SK-N-SH treated with all-trans-retinoic acid at 6 μM for 48 hours (cell line): ENCODE measurements at regions not wholly inside any gene's neighbourhood (a gene's known extent, or its start where the extent isn't known, plus 50 kb on each side); places are given as distances from the start of the nearest gene placed in this dataset.

ENCODE experiments used
- ATAC-seq: fragments of 200-7000 bp; cut with Tn5 transposase; 3 replicates; pipeline ENCODE4 v1.9.1; 2020; ENCODE audit warnings: mild to moderate bottlenecking, moderate library complexity
- ARNTL ChIP-seq: fragments of 450-650 bp; formaldehyde crosslinking; IDR thresholded peaks from 2 replicates; pipeline ENCODE4 v1.5.0; 2020; ENCODE audit warnings: low read depth, mild to moderate bottlenecking, moderate library complexity, borderline replicate concordance
- BACH2 ChIP-seq: fragments of 250-450 bp; sonication (Bioruptor Pico); IDR thresholded peaks from 2 replicates; pipeline ENCODE4 v1.9.0; 2021; ENCODE audit warnings: mild to moderate bottlenecking, borderline replicate concordance
- CREB5 ChIP-seq: fragments of 250-450 bp; sonication (Bioruptor Pico); IDR thresholded peaks from 2 replicates; pipeline ENCODE4 v1.5.1; 2020; ENCODE audit warnings: low read depth, mild to moderate bottlenecking, moderate library complexity
- CSDC2 ChIP-seq: fragments of 250-450 bp; sonication (Bioruptor Pico); IDR thresholded peaks from 2 replicates; pipeline ENCODE4 v1.5.0; 2020; ENCODE audit warnings: mild to moderate bottlenecking, moderate library complexity
- ESRRG ChIP-seq: fragments of 250-450 bp; sonication (Bioruptor Pico); IDR thresholded peaks from 2 replicates; pipeline ENCODE4 v1.6.1; 2021; ENCODE audit warnings: mild to moderate bottlenecking
- GLIS3 ChIP-seq: fragments of 250-450 bp; sonication (Bioruptor Pico); IDR thresholded peaks from 2 replicates; pipeline ENCODE4 v1.5.0; 2020; ENCODE audit warnings: mild to moderate bottlenecking, moderate library complexity
- ISL1 ChIP-seq: fragments of 250-450 bp; sonication (Bioruptor Pico); IDR thresholded peaks from 2 replicates; pipeline ENCODE4 v2.1.2; 2022; ENCODE audit warnings: mild to moderate bottlenecking, moderate library complexity
- OSR1 ChIP-seq: fragments of 250-450 bp; sonication (Bioruptor Pico); IDR thresholded peaks from 2 replicates; pipeline ENCODE4 v1.8.0; 2022; ENCODE audit warnings: moderate library complexity, mild to moderate bottlenecking, inconsistent platforms
- PPARA ChIP-seq: fragments of 250-450 bp; sonication (Bioruptor Pico); IDR thresholded peaks from 2 replicates; pipeline ENCODE4 v1.5.0; 2020; ENCODE audit warnings: mild to moderate bottlenecking, borderline replicate concordance
- RARB ChIP-seq: fragments of 250-450 bp; sonication (Bioruptor Pico); IDR thresholded peaks from 2 replicates; pipeline ENCODE4 v1.8.0; 2021; ENCODE audit warnings: mild to moderate bottlenecking, moderate library complexity
- SNAI2 ChIP-seq: fragments of 250-450 bp; sonication (Bioruptor Pico); IDR thresholded peaks from 2 replicates; pipeline ENCODE4 v1.5.0; 2020; ENCODE audit warnings: mild to moderate bottlenecking, moderate library complexity
- TCF4 ChIP-seq: fragments of 250-450 bp; sonication (Bioruptor Pico); IDR thresholded peaks from 2 replicates; pipeline ENCODE4 v1.8.0; 2021; ENCODE audit warnings: mild to moderate bottlenecking, moderate library complexity, borderline replicate concordance
- TOX ChIP-seq: fragments of 250-450 bp; sonication (Bioruptor Pico); IDR thresholded peaks from 2 replicates; pipeline ENCODE4 v1.8.0; 2021; ENCODE audit warnings: mild to moderate bottlenecking, moderate library complexity, borderline replicate concordance
- ZFP30 ChIP-seq: fragments of 450-650 bp; formaldehyde crosslinking; IDR thresholded peaks from 2 replicates; pipeline ENCODE4 v1.5.0; 2022; ENCODE audit warnings: mild to moderate bottlenecking, moderate library complexity
- ZNF70 ChIP-seq: fragments of 450-650 bp; formaldehyde crosslinking; IDR thresholded peaks from 2 replicates; pipeline ENCODE4 v1.5.0; 2020; ENCODE audit warnings: mild to moderate bottlenecking, moderate library complexity
- ZNF8 ChIP-seq: fragments of 450-650 bp; formaldehyde crosslinking; IDR thresholded peaks from 2 replicates; pipeline ENCODE4 v1.5.0; 2020; ENCODE audit warnings: mild to moderate bottlenecking, moderate library complexity
- TF ChIP-seq, protein P1 (sequence below): fragments of 250-450 bp; sonication (Bioruptor Pico); IDR thresholded peaks from 2 replicates; pipeline ENCODE4 v1.8.0; 2021; ENCODE audit warnings: low read depth, mild to moderate bottlenecking, moderate library complexity, borderline replicate concordance
- TF ChIP-seq, protein P2 (sequence below): fragments of 250-450 bp; sonication (Bioruptor Pico); IDR thresholded peaks from 2 replicates; pipeline ENCODE4 v1.5.1; 2021; ENCODE audit warnings: mild to moderate bottlenecking, moderate library complexity
- TF ChIP-seq, protein P3 (sequence below): fragments of 250-450 bp; sonication (Bioruptor Pico); IDR thresholded peaks from 2 replicates; pipeline ENCODE4 v1.8.0; 2020; ENCODE audit warnings: mild to moderate bottlenecking, moderate library complexity, borderline replicate concordance

GRCh38 chr3:35114686-35115085 is 524.6 kb upstream of the ARPP21 start:
- no peak for ATAC-seq
- TF ChIP-seq BACH2 (CRISPR knock-in tag) = no peak
- TF ChIP-seq, protein P1, sequence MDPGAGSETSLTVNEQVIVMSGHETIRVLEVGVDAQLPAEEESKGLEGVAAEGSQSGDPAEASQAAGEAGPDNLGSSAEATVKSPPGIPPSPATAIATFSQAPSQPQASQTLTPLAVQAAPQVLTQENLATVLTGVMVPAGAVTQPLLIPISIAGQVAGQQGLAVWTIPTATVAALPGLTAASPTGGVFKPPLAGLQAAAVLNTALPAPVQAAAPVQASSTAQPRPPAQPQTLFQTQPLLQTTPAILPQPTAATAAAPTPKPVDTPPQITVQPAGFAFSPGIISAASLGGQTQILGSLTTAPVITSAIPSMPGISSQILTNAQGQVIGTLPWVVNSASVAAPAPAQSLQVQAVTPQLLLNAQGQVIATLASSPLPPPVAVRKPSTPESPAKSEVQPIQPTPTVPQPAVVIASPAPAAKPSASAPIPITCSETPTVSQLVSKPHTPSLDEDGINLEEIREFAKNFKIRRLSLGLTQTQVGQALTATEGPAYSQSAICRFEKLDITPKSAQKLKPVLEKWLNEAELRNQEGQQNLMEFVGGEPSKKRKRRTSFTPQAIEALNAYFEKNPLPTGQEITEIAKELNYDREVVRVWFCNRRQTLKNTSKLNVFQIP = no peak
- TF ChIP-seq ZFP30 (CRISPR knock-in tag) = no peak
- TF ChIP-seq, protein P2, sequence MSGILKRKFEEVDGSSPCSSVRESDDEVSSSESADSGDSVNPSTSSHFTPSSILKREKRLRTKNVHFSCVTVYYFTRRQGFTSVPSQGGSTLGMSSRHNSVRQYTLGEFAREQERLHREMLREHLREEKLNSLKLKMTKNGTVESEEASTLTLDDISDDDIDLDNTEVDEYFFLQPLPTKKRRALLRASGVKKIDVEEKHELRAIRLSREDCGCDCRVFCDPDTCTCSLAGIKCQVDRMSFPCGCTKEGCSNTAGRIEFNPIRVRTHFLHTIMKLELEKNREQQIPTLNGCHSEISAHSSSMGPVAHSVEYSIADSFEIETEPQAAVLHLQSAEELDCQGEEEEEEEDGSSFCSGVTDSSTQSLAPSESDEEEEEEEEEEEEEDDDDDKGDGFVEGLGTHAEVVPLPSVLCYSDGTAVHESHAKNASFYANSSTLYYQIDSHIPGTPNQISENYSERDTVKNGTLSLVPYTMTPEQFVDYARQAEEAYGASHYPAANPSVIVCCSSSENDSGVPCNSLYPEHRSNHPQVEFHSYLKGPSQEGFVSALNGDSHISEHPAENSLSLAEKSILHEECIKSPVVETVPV (CRISPR knock-in tag) = no peak
- no peak for TF ChIP-seq TOX (CRISPR knock-in tag)
- no peak for TF ChIP-seq ISL1 (CRISPR knock-in tag)
- TF ChIP-seq ARNTL (CRISPR knock-in tag) = no peak
- TF ChIP-seq OSR1 (CRISPR knock-in tag) = no peak
- no peak for TF ChIP-seq SNAI2 (CRISPR knock-in tag)
- TF ChIP-seq ZNF70 (CRISPR knock-in tag) = no peak
- TF ChIP-seq, all 23 proteins: peak for 0

GRCh38 chr3:35120026-35120425 is 519.3 kb upstream of the ARPP21 start:
- ATAC-seq = no peak
- TF ChIP-seq RARB (CRISPR knock-in tag) (no peak), CSDC2 (CRISPR knock-in tag) (no peak), ARNTL (CRISPR knock-in tag) (no peak)

DNA sequence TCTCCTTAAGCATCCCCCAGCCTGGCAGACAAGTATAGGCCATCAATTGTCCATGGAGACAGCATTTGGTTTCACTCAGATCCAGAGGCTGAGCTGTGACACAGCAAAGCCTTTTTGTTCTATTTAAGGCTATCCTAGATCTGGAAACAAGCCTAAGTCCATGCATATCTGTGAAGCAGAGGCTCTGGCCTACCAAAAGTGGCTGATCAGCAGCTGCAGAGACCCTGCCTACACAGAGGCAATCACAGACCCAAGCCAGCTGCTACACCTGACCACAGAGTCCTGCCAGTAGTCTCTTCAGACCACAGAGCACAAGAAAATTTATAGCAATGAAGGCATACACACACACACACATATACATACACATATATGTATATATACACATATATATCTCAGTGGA is 501.7 kb upstream of the ARPP21 start:
- ATAC-seq = no peak

GRCh38 chr3:35141406-35141805 is 497.9 kb upstream of the ARPP21 start:
- ATAC-seq = no peak
- TF ChIP-seq SNAI2 (CRISPR knock-in tag) (no peak), ZNF70 (CRISPR knock-in tag) (no peak), PPARA (CRISPR knock-in tag) (no peak), ARNTL (CRISPR knock-in tag) (no peak), ZFP30 (CRISPR knock-in tag) (no peak), ESRRG (CRISPR knock-in tag) (no peak), CREB5 (no peak), ZNF8 (CRISPR knock-in tag) (no peak), CSDC2 (CRISPR knock-in tag) (no peak)
- TF ChIP-seq, protein P2 (CRISPR knock-in tag) = no peak
- TF ChIP-seq, protein P1 = no peak
- TF ChIP-seq, protein P3, sequence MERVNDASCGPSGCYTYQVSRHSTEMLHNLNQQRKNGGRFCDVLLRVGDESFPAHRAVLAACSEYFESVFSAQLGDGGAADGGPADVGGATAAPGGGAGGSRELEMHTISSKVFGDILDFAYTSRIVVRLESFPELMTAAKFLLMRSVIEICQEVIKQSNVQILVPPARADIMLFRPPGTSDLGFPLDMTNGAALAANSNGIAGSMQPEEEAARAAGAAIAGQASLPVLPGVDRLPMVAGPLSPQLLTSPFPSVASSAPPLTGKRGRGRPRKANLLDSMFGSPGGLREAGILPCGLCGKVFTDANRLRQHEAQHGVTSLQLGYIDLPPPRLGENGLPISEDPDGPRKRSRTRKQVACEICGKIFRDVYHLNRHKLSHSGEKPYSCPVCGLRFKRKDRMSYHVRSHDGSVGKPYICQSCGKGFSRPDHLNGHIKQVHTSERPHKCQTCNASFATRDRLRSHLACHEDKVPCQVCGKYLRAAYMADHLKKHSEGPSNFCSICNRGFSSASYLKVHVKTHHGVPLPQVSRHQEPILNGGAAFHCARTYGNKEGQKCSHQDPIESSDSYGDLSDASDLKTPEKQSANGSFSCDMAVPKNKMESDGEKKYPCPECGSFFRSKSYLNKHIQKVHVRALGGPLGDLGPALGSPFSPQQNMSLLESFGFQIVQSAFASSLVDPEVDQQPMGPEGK (CRISPR knock-in tag) = no peak

More for the DNA sequence above, 501.7 kb upstream of the ARPP21 start:
- no peak for TF ChIP-seq BACH2 (CRISPR knock-in tag)
- no peak for TF ChIP-seq TCF4 (CRISPR knock-in tag)
- TF ChIP-seq PPARA (CRISPR knock-in tag) = no peak
- TF ChIP-seq CREB5 = no peak
- no peak for TF ChIP-seq SNAI2 (CRISPR knock-in tag)
- no peak for TF ChIP-seq CSDC2 (CRISPR knock-in tag)
- no peak for TF ChIP-seq ESRRG (CRISPR knock-in tag)
- TF ChIP-seq OSR1 (CRISPR knock-in tag) = no peak
- TF ChIP-seq GLIS3 = no peak
- TF ChIP-seq ISL1 (CRISPR knock-in tag) = no peak
- TF ChIP-seq ARNTL (CRISPR knock-in tag) = no peak
- TF ChIP-seq, protein P3 (CRISPR knock-in tag) = no peak
- TF ChIP-seq, all 23 proteins: peak for 0
